GM18508 (cell line): ENCODE measurements at regions not wholly inside any gene's neighbourhood (a gene's known extent, or its start where the extent isn't known, plus 50 kb on each side); places are given as distances from the start of the nearest gene placed in this dataset.

Experiments used
- ATAC-seq: cut with Tn5 transposase; IDR thresholded peaks from one replicate; pipeline ENCODE4 v1.9.1; 2021; ENCODE audit warnings: moderate number of reproducible peaks; ENCODE audit not compliant: insufficient read depth, unreplicated experiment

- no peak for ATAC-seq
Observed at GRCh38 chr22:47391169-47392053, 629.0 kb downstream of the TBC1D22A start.

- ATAC-seq = no peak
Observed at GRCh38 chr22:47390026-47390970, 627.8 kb downstream of the TBC1D22A start.

GRCh38 chr22:47389201-47389600 lies 626.8 kb downstream of the TBC1D22A start:
- no peak for ATAC-seq

- no peak for ATAC-seq
Observed at GRCh38 chr22:47388778-47389177, 626.3 kb downstream of the TBC1D22A start.

- no peak for ATAC-seq
Observed at GRCh38 chr22:47388331-47388730, 625.9 kb downstream of the TBC1D22A start.

GRCh38 chr22:47386812-47387510 lies 624.5 kb downstream of the TBC1D22A start:
- no peak for ATAC-seq

GRCh38 chr22:47384977-47385376 lies 622.5 kb downstream of the TBC1D22A start:
- ATAC-seq = no peak

GRCh38 chr22:47382164-47382890 lies 619.9 kb downstream of the TBC1D22A start:
- ATAC-seq = no peak

GRCh38 chr22:47381240-47381639 lies 618.8 kb downstream of the TBC1D22A start:
- no peak for ATAC-seq

GRCh38 chr22:47380692-47381091 lies 618.2 kb downstream of the TBC1D22A start:
- no peak for ATAC-seq

- no peak for ATAC-seq
Observed at GRCh38 chr22:47379037-47379436, 616.6 kb downstream of the TBC1D22A start.

GRCh38 chr22:47377926-47378560 lies 615.6 kb downstream of the TBC1D22A start:
- no peak for ATAC-seq

- no peak for ATAC-seq
Observed at GRCh38 chr22:47376901-47377505, 614.6 kb downstream of the TBC1D22A start.

GRCh38 chr22:47376322-47376700 lies 613.9 kb downstream of the TBC1D22A start:
- ATAC-seq = no peak

- ATAC-seq = no peak
Observed at GRCh38 chr22:47375621-47376321, 613.3 kb downstream of the TBC1D22A start.

GRCh38 chr22:47374901-47375575 lies 612.6 kb downstream of the TBC1D22A start:
- ATAC-seq = no peak

- no peak for ATAC-seq
Observed at GRCh38 chr22:47374273-47374771, 611.9 kb downstream of the TBC1D22A start.
